HL-60 (cell line): ENCODE measurements at regions not wholly inside any gene's neighbourhood (a gene's known extent, or its start where the extent isn't known, plus 50 kb on each side); places are given as distances from the start of the nearest gene placed in this dataset.
A peak's percentile ranks its signal among the peaks of the same experiment; 100 is the strongest.

Experiments used
- DNase-seq, 2 experiments: peaks; one replicate each; pipeline ENCODE4 v3.0.0-alpha.2; 2010 to 2020; ENCODE audit warnings: low read depth in 1 of 2, low spot score in 1 of 2
- H3K27ac ChIP-seq: fragments of 250-450 bp; sonication (Bioruptor Pico); replicated peaks from 2 replicates; pipeline ENCODE4 v1.5.1; 2020; ENCODE audit warnings: mild to moderate bottlenecking, moderate library complexity
- H3K27me3 ChIP-seq: fragments of 250-450 bp; sonication (Bioruptor Pico); 2 replicates; pipeline ENCODE4 v1.5.1; 2021; ENCODE audit warnings: mild to moderate bottlenecking, moderate library complexity; ENCODE audit not compliant: insufficient read depth, poor library complexity, severe bottlenecking
- H3K4me3 ChIP-seq: replicated peaks from 2 replicates; pipeline ENCODE4 v1.5.1; 2011; ENCODE audit warnings: mild to moderate bottlenecking, control low read depth, low read length; ENCODE audit not compliant: insufficient read depth
- CTCF ChIP-seq: IDR thresholded peaks from one replicate; pipeline ENCODE4 v1.5.1; 2011; ENCODE audit warnings: low read length, control low read depth, inconsistent platforms; ENCODE audit not compliant: insufficient read depth
- GABPA ChIP-seq: IDR thresholded peaks from 2 replicates; pipeline ENCODE4 v1.6.1; 2012; ENCODE audit warnings: low read depth
- POLR2AphosphoS5 ChIP-seq: IDR thresholded peaks from 2 replicates; pipeline ENCODE4 v1.6.1; 2012; ENCODE audit warnings: low read depth
- REST ChIP-seq: IDR thresholded peaks from 2 replicates; pipeline ENCODE4 v1.6.1; 2012; ENCODE audit warnings: low read depth; ENCODE audit not compliant: insufficient replicate concordance
- SPI1 ChIP-seq: IDR thresholded peaks from 2 replicates; pipeline ENCODE4 v1.6.1; 2012; ENCODE audit warnings: low read depth, mild to moderate bottlenecking, borderline replicate concordance

GRCh38 chr2:198991431-198991830 is 466.3 kb downstream of the SATB2 start:
- peak in 1 of 2 experiments; percentile 6 for DNase-seq
- Histone ChIP-seq H3K27ac (peak overlapping the region; percentile 26), H3K27me3 (no peaks in the 10 kb centered on the region), H3K4me3 (no peak overlapping the region)
- TF ChIP-seq GABPA (no peak), POLR2AphosphoS5 (no peak), REST (no peak), CTCF (no peak), SPI1 (no peak)

- DNase-seq = no peak
- H3K27ac ChIP-seq = no peak overlapping the region
- H3K4me3 ChIP-seq = no peak overlapping the region
- TF ChIP-seq CTCF (no peak), POLR2AphosphoS5 (no peak), GABPA (no peak), REST (no peak), SPI1 (no peak)
- H3K27me3 ChIP-seq = no peaks in the 10 kb centered on the region
These were observed 482.0 kb downstream of the SATB2 start for GRCh38 chr2:198975779-198976178.

GRCh38 chr2:198973785-198974184 is 484.0 kb downstream of the SATB2 start:
- no peak overlapping the region for H3K27ac ChIP-seq
- H3K27me3 ChIP-seq = no peaks in the 10 kb centered on the region
- H3K4me3 ChIP-seq = no peak overlapping the region
- TF ChIP-seq REST (no peak), SPI1 (no peak), POLR2AphosphoS5 (no peak)
- DNase-seq = no peak

- no peak for DNase-seq
- TF ChIP-seq POLR2AphosphoS5 (no peak), REST (no peak)
These were observed 484.6 kb downstream of the SATB2 start for GRCh38 chr2:198973181-198973580.

More at GRCh38 chr2:198973181-198973580, 484.6 kb downstream of the SATB2 start:
- H3K27ac ChIP-seq = no peak overlapping the region
- no peaks in the 10 kb centered on the region for H3K27me3 ChIP-seq
- no peak overlapping the region for H3K4me3 ChIP-seq
